Activated T-helper 2 cell treated with anti-CD3 and anti-CD28 coated beads, Interferon-gamma antibody, Interleukin-2, Interleukin-4, amounts not matched to agents 10 μg/mL and 5 μg/mL and 100 μg/mL, durations not matched to agents 14 hours and 24 hours and 36 hours (primary cell): ENCODE measurements at regions not wholly inside any gene's neighbourhood (a gene's known extent, or its start where the extent isn't known, plus 50 kb on each side); places are given as distances from the start of the nearest gene placed in this dataset.

Experiments
- DNase-seq: peaks from one replicate; pipeline ENCODE4 v3.0.0; 2021; ENCODE audit warnings: low spot score
- H3K27ac Mint-ChIP-seq: one replicate; pipeline ENCODE4 v1.8.0; 2021; ENCODE audit warnings: mixed read lengths
- H3K27me3 Mint-ChIP-seq: one replicate; pipeline ENCODE4 v1.8.0; 2021; ENCODE audit warnings: low read depth, mixed read lengths
- H3K36me3 Mint-ChIP-seq: one replicate; pipeline ENCODE4 v1.8.0; 2021; ENCODE audit warnings: low read depth, mixed read lengths
- H3K4me1 Mint-ChIP-seq: one replicate; pipeline ENCODE4 v1.8.0; 2021; ENCODE audit warnings: low read depth, mixed read lengths
- H3K4me3 Mint-ChIP-seq: one replicate; pipeline ENCODE4 v1.8.0; 2021; ENCODE audit warnings: low read depth, mild to moderate bottlenecking, moderate library complexity, mixed read lengths
- H3K9me3 Mint-ChIP-seq: one replicate; pipeline ENCODE4 v1.8.0; 2021; ENCODE audit warnings: mixed read lengths
- intact Hi-C: fragments of 100-400 bp; cut with micrococcal nuclease; formaldehyde crosslinking; loops from one replicate; pipeline ENCODE4 v1.15.1; 2023

DNA sequence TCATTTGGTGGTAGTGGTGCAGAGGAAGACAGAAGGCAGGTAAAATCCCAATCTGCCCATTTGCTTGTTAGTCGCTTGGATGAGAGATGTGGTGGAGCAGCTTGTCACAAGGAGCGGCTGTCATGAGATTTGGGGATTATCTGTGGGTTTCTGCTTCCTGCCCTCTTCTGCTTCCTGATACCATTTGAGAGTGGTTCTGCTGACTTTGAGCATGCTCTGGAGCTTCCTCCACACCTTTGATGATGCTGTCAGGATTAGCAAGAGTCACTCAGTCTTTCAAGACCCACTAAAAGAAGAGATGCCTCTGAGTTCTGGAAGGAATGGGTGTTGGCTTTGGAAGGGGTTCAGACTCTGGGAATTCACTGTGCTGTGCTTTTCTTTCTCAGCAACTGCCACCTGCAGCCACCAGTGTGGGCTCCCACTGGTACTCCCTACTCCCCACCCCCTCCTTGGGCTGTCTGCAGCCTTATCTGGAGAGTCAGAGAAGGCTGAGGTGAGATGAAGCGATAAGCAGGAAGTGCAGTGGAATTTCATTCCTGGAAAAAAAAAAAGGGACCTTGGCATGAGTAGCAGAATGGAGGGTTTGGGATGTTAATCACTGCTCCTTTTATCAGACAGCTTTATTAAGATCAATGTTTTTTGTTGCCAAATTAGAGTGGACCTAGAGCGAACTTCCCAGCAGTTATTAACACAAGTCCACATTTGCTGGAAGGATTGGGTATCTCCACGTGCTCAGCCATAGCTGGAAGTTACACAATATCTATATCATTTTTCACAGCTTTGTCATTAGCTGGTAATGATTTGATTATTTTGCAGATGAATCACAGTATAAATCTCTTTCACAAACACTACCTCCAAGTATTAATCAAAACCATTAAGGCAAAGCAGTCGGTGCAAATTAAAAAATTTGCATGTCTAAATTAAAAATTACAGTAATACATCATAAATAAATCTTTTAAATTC is 233.0 kb upstream of the SATB1 start:
- no peak for DNase-seq
- Mint-ChIP-seq H3K4me1 (peaks cover 70% of the 10 kb centered on the region), H3K27ac (peak overlapping the region; percentile 71), H3K9me3 (peaks cover 14% of the 10 kb centered on the region), H3K27me3 (no peaks in the 10 kb centered on the region), H3K4me3 (peak overlapping the region; percentile 15), H3K36me3 (peaks cover 24% of the 10 kb centered on the region)
- intact Hi-C loops: loop anchor here (2.0 kb wide), 2 partner anchors 21 to 101 kb away; no protein-coding TSS in a partner anchor

DNA sequence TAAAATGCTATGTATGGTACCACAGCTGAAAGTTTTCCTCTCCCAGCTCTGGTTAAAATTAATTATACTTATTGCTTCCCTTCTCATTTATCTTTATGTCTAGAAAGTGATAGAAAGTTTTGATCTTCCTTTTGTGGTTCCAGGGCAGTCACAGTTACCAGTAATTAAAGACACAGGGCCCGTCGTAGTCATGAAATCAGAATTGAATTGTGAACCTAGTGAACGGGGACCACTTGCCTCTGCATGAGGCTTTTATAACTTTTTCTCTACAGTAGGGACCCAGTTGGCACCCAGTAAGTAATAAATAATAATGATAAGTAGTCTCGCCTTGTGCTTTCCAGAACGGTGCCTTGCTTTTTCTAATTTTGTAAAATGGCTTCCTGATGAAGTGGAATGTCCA is 231.7 kb upstream of the SATB1 start:
- H3K9me3 Mint-ChIP-seq: peaks cover 9% of the 10 kb centered on the region
- no peak for DNase-seq
- peak overlapping the region; percentile 71 for H3K27ac Mint-ChIP-seq
- H3K4me3 Mint-ChIP-seq: peak overlapping the region; percentile 15
- H3K36me3 Mint-ChIP-seq: peaks cover 20% of the 10 kb centered on the region
- H3K27me3 Mint-ChIP-seq: no peaks in the 10 kb centered on the region
- peaks cover 76% of the 10 kb centered on the region for H3K4me1 Mint-ChIP-seq
- intact Hi-C loops: loop anchor here (2.0 kb wide), 2 partner anchors 22 to 100 kb away; no protein-coding TSS in a partner anchor

DNA sequence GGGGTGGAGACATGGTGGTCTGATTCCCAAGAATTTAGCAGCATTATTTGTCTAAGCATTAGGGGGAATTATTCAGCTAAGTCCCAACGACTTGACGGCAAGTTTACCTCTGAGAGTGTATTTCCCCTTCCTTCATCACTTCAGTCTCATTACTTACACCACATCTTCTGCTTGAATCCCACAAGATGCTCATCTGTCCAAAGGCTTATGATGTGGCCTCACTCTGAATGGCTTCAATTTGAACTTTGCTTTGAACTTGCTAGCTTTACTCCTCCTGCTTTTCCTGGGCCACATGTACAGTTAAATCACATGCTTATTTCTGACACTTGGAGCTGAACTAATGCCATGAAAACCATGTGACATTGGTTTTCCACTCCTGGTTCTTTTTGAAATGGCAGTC is 231.3 kb upstream of the SATB1 start:
- peaks cover 18% of the 10 kb centered on the region for H3K36me3 Mint-ChIP-seq
- no peaks in the 10 kb centered on the region for H3K27me3 Mint-ChIP-seq
- H3K27ac Mint-ChIP-seq: peak overlapping the region; percentile 71
- no peak overlapping the region for H3K4me3 Mint-ChIP-seq
- no peak for DNase-seq
- H3K9me3 Mint-ChIP-seq: peaks cover 6% of the 10 kb centered on the region
- intact Hi-C loops: loop anchor here (2.0 kb wide), 2 partner anchors 22 to 100 kb away; no protein-coding TSS in a partner anchor
- peaks cover 76% of the 10 kb centered on the region for H3K4me1 Mint-ChIP-seq

DNA sequence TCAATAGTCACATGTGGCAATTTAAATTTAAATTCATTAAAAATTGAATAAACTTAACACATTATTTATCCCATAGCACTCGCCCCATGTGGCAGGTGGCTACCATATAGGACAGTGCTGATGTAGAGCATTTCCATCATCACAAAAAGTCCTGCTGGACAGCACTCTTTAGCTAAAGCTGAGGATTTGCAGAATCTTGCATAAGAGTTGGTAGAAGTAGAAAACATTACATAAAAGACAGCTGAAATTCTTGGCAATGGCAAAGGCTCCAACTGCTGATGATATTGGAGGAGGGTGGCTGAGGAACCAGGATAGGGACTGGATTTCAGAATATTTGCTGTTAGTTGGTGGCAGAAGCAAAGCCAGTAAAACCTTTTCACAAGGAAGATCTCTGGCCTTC is 230.7 kb upstream of the SATB1 start:
- intact Hi-C loops: loop anchor here (2.0 kb wide), 2 partner anchors 23 to 99 kb away; no protein-coding TSS in a partner anchor

DNA sequence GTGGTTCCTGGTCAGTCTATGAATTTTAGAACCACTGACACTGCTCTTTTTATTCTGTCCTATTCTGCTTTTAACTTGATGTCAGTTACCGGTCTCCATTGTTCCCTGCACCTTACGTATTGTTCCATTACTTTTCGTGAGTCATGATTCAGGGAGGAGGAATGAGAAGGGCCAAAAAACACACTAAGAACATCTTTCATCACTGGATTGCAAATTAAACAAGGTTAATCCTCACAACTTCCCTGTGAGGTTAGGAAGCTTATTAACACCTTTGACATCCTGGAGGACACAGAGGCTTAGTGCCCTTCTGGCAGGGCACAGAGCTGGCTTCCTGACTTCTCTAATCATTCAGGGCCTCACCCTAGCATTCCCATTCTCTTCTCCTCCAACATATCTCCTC is 227.6 kb upstream of the SATB1 start:
- DNase-seq: no peak
- H3K4me1 Mint-ChIP-seq: peaks cover 79% of the 10 kb centered on the region
- no peak overlapping the region for H3K4me3 Mint-ChIP-seq
- H3K36me3 Mint-ChIP-seq: peaks cover 11% of the 10 kb centered on the region
- intact Hi-C loops: no loop called here
- no peaks in the 10 kb centered on the region for H3K27me3 Mint-ChIP-seq
- H3K9me3 Mint-ChIP-seq: no peaks in the 10 kb centered on the region
- peak overlapping the region; percentile 28 for H3K27ac Mint-ChIP-seq

More for the DNA sequence above, 230.7 kb upstream of the SATB1 start:
- no peak for DNase-seq
- Mint-ChIP-seq H3K4me3 (no peak overlapping the region), H3K36me3 (peaks cover 12% of the 10 kb centered on the region), H3K9me3 (peaks cover under 1% of the 10 kb centered on the region), H3K27ac (peak overlapping the region; percentile 71), H3K27me3 (no peaks in the 10 kb centered on the region), H3K4me1 (peaks cover 74% of the 10 kb centered on the region)

DNA sequence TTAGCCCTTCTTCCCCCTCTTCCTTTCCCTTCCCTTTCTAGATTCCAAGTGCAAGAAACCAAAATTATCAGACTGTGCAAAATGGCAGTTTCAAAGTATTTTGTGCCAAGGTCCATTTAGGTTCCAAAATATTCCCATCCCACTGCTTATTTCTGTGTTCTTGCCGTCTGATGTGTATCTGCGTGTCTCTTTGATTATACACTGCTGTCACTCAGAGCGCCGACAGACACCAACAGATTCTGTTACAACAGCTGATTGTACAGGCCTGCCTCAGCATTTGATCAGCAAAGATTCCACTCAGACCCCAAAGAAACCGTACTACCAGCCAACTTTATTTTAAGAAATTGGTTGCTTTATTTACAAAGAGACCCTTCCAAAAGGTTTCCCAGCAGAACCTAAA is 225.6 kb upstream of the SATB1 start:
- no peaks in the 10 kb centered on the region for H3K27me3 Mint-ChIP-seq
- peaks cover 79% of the 10 kb centered on the region for H3K4me1 Mint-ChIP-seq
- DNase-seq: no peak
- no peaks in the 10 kb centered on the region for H3K9me3 Mint-ChIP-seq
- no peak overlapping the region for H3K4me3 Mint-ChIP-seq
- intact Hi-C loops: no loop called here
- H3K27ac Mint-ChIP-seq: peak overlapping the region; percentile 87
- peaks cover 14% of the 10 kb centered on the region for H3K36me3 Mint-ChIP-seq

DNA sequence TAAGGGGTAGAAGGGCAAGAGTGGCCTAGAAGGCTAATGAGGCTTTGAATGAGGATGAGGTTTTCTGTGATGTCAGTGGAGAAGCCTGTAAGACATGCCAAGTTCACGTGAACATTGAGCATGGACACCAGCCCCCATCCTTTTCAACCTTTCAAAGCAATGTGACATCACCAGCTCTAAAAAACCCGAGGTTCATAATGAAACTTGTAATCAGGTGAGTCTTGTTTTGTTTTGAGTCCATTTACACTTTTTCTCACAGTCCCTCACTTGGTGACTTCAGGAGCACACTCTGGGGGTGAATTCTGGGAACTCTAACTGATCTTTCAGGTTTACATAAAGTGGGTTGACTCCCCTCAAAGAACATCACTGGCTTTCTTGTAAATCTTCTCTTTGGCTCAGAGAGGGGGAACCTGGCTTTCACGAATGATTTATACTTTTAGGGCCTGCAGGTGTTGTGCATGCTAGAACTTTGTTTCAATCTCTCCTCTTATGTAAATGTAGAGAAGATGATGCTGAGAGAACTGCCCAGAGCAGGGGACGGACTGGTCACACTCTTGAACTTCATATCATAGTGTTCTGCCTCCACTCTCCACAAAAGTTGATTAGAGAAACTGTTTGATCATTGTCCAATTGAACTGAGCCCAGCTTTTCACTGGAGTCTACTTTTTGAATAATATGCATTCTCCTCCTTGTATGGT is 224.7 kb upstream of the SATB1 start:
- peak overlapping the region; percentile 93 for H3K27ac Mint-ChIP-seq
- intact Hi-C loops: loop anchor here (1.0 to 10.0 kb wide), 9 partner anchors 10 to 445 kb away; no protein-coding TSS in a partner anchor

DNA sequence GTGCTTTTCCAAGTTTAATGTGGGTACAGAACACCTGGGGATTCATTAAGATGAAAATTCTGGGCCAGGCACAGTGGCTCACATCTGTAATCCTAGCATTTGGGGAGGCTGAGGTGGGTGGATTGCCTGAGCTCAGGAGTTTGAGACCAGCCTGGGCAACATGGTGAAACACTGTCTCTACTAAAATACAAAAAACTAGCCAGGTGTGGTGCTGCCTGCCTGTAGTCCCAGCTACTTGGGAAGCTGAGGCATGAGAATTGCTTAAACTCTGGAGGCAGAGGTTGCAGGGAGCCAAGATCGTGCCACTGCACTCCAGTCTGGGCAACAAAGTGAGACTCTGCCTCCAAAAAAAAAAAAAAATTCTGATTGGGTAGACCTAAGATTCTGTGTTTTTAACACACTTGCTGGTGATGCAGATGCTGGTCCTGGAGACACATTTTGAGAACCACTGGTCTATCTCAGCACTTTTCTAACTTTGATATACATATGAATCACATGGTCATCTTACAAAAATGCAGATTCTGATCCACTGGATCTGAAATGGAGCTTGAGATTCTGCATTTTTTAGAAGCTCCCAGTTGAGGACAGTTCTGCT is 223.8 kb upstream of the SATB1 start:
- no peaks in the 10 kb centered on the region for H3K9me3 Mint-ChIP-seq
- peaks cover 87% of the 10 kb centered on the region for H3K4me1 Mint-ChIP-seq
- no peak overlapping the region for H3K4me3 Mint-ChIP-seq
- no peak for DNase-seq
- no peaks in the 10 kb centered on the region for H3K27me3 Mint-ChIP-seq
- peak overlapping the region; percentile 93 for H3K27ac Mint-ChIP-seq
- peaks cover 16% of the 10 kb centered on the region for H3K36me3 Mint-ChIP-seq
- intact Hi-C loops: loop anchor here (1.0 to 10.0 kb wide), 9 partner anchors 11 to 444 kb away; no protein-coding TSS in a partner anchor

More for the DNA sequence above, 224.7 kb upstream of the SATB1 start:
- peaks cover 84% of the 10 kb centered on the region for H3K4me1 Mint-ChIP-seq
- peaks cover 14% of the 10 kb centered on the region for H3K36me3 Mint-ChIP-seq
- peak overlapping the region; percentile 14 for H3K4me3 Mint-ChIP-seq
- no peaks in the 10 kb centered on the region for H3K9me3 Mint-ChIP-seq
- peak; percentile 49 for DNase-seq
- no peaks in the 10 kb centered on the region for H3K27me3 Mint-ChIP-seq

DNA sequence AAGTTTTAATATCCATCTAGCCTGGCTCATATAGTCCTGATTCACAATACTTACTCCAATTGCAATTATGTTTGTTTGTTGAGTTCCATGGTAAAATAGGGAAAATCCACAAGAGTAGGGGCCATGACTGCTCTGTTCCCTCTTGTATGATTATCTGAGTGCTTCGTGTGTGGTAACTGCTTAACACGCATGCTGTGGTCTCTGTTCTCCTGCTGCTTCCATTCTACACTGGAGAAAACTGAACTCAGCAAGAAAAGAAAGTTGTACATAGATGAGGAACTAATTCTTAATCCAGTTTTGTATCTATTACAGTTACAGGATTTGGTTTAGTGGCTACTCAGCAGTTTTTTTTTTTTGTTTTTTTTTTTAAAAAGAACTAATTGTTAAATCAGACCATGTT is 223.0 kb upstream of the SATB1 start:
- Mint-ChIP-seq H3K27ac (peak overlapping the region; percentile 71), H3K36me3 (peaks cover 20% of the 10 kb centered on the region), H3K27me3 (no peaks in the 10 kb centered on the region), H3K9me3 (peaks cover 1% of the 10 kb centered on the region), H3K4me1 (peaks cover 93% of the 10 kb centered on the region), H3K4me3 (no peak overlapping the region)
- DNase-seq: no peak
- intact Hi-C loops: loop anchor here (2.0 to 10.0 kb wide), 3 partner anchors 201 to 443 kb away; no protein-coding TSS in a partner anchor

DNA sequence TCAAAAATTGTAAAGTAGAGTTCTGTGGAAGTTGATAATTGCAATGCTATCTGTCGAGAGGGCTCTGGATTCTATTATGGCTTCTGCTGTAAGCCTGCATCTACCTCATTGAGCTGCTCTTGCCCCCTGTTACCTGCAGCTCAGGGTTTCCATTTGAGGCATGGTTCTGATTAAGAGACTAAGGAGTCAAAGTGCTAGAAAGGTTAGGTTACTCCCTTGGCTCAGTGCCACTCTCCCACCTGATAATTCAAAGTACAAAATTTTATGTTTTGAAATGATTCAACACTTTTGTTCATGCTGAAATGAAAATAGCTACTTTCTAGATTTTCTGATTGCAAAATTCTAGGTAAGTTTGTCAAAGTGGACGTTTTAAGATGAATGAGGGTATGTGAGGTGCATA is 220.5 kb upstream of the SATB1 start:
- H3K9me3 Mint-ChIP-seq: peaks cover 22% of the 10 kb centered on the region
- no peak for DNase-seq

DNA sequence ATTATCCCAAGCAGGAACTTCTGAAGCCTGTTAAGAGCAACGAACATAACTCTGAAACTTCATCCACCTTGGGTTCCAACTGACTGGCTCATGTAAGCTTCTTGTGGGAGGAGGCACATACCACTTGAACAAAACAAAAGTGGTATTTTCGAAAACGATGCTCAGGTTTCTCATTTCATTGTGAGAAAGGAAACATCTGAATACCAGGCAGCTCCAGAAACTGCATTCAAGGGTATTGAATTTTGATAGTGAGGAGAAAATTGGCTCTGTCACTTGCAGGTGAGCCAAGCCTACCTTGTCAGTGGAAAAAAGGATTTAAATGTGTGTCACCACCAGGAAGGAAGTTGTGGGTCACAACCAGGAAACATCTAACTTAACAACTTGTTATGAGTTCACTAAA is 218.1 kb upstream of the SATB1 start:
- Mint-ChIP-seq H3K27ac (peak overlapping the region; percentile 60), H3K36me3 (peaks cover 38% of the 10 kb centered on the region), H3K9me3 (peaks cover 32% of the 10 kb centered on the region), H3K4me1 (peaks cover 65% of the 10 kb centered on the region), H3K27me3 (no peaks in the 10 kb centered on the region), H3K4me3 (no peak overlapping the region)
- intact Hi-C loops: loop anchor here (5.0 to 10.0 kb wide), 2 partner anchors 51 to 438 kb away; no protein-coding TSS in a partner anchor
- DNase-seq: no peak

More for the DNA sequence above, 220.5 kb upstream of the SATB1 start:
- Mint-ChIP-seq H3K36me3 (peaks cover 33% of the 10 kb centered on the region), H3K4me3 (peak overlapping the region; percentile 1), H3K27ac (peak overlapping the region; percentile 80), H3K27me3 (no peaks in the 10 kb centered on the region), H3K4me1 (peaks cover 83% of the 10 kb centered on the region)
- intact Hi-C loops: loop anchor here (1.0 to 10.0 kb wide), 3 partner anchors 34 to 441 kb away; no protein-coding TSS in a partner anchor

DNA sequence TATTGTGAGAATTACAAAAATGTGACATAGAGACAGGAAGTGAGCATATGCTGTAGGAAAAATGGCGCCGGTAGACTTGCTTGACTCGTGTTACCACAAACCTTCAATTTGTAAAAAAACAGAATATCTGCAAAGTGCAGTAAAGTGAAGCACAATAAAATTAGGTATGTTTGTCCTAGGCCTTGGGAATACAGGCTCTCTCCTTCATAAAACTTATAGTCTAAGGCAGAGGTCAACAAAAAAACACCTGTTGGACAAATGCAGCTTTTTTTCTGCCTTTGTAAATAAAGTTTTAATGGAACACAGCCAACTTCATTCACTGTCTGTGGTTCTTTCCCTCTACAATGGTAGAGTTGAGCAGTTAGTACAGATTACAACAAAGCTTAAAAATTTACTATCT is 216.8 kb upstream of the SATB1 start:
- Mint-ChIP-seq H3K4me3 (no peak overlapping the region), H3K4me1 (peaks cover 52% of the 10 kb centered on the region), H3K36me3 (peaks cover 35% of the 10 kb centered on the region), H3K27me3 (no peaks in the 10 kb centered on the region), H3K27ac (no peak overlapping the region), H3K9me3 (peaks cover 40% of the 10 kb centered on the region)
- DNase-seq: no peak
- intact Hi-C loops: loop anchor here (5.0 to 10.0 kb wide), 2 partner anchors 50 to 437 kb away; no protein-coding TSS in a partner anchor
